Vagina (tissue), 2 donors: ENCODE measurements at regions not wholly inside any gene's neighbourhood (a gene's known extent, or its start where the extent isn't known, plus 50 kb on each side); places are given as distances from the start of the nearest gene placed in this dataset.

Experiments
- POLR2A ChIP-seq, 2 donors: fragments of 450-650 bp; IDR thresholded peaks; one replicate each; pipeline ENCODE4 v1.6.1; 2017; ENCODE audit warnings: antibody characterized with exemption in 2 of 2, mild to moderate bottlenecking in 2 of 2, moderate library complexity in 2 of 2
- TF ChIP-seq, protein P1 (sequence below), 3 experiments: fragments of 450-650 bp in 2 of 3; fragments of 200-600 bp in 1 of 3; sonication (generic) in 1 of 3; IDR thresholded peaks; one replicate each; pipeline ENCODE4 v1.5.1; 2017 to 2019; ENCODE audit warnings: antibody characterized with exemption in 3 of 3, mild to moderate bottlenecking in 2 of 3, moderate library complexity in 2 of 3

DNA sequence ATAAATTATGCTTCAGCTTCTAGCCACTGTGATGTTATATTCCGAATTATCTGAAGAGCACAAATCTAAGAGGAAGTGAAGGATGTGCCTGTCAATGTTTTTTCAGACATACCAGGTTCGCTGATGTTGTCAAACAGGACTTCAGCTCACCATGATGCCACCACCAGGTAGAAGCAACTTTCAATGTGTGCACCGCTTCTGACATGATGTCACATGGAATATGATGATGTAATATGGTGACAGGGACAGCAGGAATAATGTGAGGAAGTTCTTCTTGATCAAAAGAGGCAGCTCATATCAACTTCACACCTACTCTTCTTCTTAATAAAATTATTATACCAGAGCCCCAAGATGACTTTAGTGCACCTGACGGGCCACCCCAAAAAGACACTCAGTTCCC, 893.2 kb downstream of the BCL11A start:
- TF ChIP-seq POLR2A (IDR thresholded peaks at IDR 0.05): no peak
- TF ChIP-seq, protein P1, sequence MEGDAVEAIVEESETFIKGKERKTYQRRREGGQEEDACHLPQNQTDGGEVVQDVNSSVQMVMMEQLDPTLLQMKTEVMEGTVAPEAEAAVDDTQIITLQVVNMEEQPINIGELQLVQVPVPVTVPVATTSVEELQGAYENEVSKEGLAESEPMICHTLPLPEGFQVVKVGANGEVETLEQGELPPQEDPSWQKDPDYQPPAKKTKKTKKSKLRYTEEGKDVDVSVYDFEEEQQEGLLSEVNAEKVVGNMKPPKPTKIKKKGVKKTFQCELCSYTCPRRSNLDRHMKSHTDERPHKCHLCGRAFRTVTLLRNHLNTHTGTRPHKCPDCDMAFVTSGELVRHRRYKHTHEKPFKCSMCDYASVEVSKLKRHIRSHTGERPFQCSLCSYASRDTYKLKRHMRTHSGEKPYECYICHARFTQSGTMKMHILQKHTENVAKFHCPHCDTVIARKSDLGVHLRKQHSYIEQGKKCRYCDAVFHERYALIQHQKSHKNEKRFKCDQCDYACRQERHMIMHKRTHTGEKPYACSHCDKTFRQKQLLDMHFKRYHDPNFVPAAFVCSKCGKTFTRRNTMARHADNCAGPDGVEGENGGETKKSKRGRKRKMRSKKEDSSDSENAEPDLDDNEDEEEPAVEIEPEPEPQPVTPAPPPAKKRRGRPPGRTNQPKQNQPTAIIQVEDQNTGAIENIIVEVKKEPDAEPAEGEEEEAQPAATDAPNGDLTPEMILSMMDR (IDR thresholded peaks at IDR 0.05): no peak
